ENCODE measurements at regions not wholly inside any gene's neighbourhood (a gene's known extent, or its start where the extent isn't known, plus 50 kb on each side); places are given as distances from the start of the nearest gene placed in this dataset.

- TF ChIP-seq CTCF (optimal IDR thresholded peaks at IDR 0.05 in 1 of 3, IDR thresholded peaks at IDR 0.05 in 1 of 3, conservative IDR thresholded peaks at IDR 0.05 in 1 of 3; ENCODE audit: extremely low read depth in 1 of 3, insufficient read depth in 2 of 3, low read length in 3 of 3) (no peak), EZH2 (IDR thresholded peaks at IDR 0.05; ENCODE audit: low read length) (no peak)
Observed at GRCh38 chr4:30160140-30160539, 560.0 kb upstream of the PCDH7 start.

Measured in keratinocyte (primary cell).